HL-60 (cell line): ENCODE measurements at regions not wholly inside any gene's neighbourhood (a gene's known extent, or its start where the extent isn't known, plus 50 kb on each side); places are given as distances from the start of the nearest gene placed in this dataset.

Experiments
- DNase-seq, 2 experiments: peaks; one replicate each; pipeline ENCODE4 v3.0.0-alpha.2; 2010 to 2020; ENCODE audit warnings: low read depth in 1 of 2, low spot score in 1 of 2
- H3K27ac ChIP-seq: fragments of 250-450 bp; sonication (Bioruptor Pico); replicated peaks from 2 replicates; pipeline ENCODE4 v1.5.1; 2020; ENCODE audit warnings: mild to moderate bottlenecking, moderate library complexity
- H3K27me3 ChIP-seq: fragments of 250-450 bp; sonication (Bioruptor Pico); 2 replicates; pipeline ENCODE4 v1.5.1; 2021; ENCODE audit warnings: mild to moderate bottlenecking, moderate library complexity; ENCODE audit not compliant: insufficient read depth, poor library complexity, severe bottlenecking
- H3K4me3 ChIP-seq: replicated peaks from 2 replicates; pipeline ENCODE4 v1.5.1; 2011; ENCODE audit warnings: mild to moderate bottlenecking, control low read depth, low read length; ENCODE audit not compliant: insufficient read depth
- CTCF ChIP-seq: IDR thresholded peaks from one replicate; pipeline ENCODE4 v1.5.1; 2011; ENCODE audit warnings: low read length, control low read depth, inconsistent platforms; ENCODE audit not compliant: insufficient read depth
- GABPA ChIP-seq: IDR thresholded peaks from 2 replicates; pipeline ENCODE4 v1.6.1; 2012; ENCODE audit warnings: low read depth
- POLR2AphosphoS5 ChIP-seq: IDR thresholded peaks from 2 replicates; pipeline ENCODE4 v1.6.1; 2012; ENCODE audit warnings: low read depth
- REST ChIP-seq: IDR thresholded peaks from 2 replicates; pipeline ENCODE4 v1.6.1; 2012; ENCODE audit warnings: low read depth; ENCODE audit not compliant: insufficient replicate concordance
- SPI1 ChIP-seq: IDR thresholded peaks from 2 replicates; pipeline ENCODE4 v1.6.1; 2012; ENCODE audit warnings: low read depth, mild to moderate bottlenecking, borderline replicate concordance

- Histone ChIP-seq H3K27me3 (no peaks in the 10 kb centered on the region), H3K4me3 (no peak overlapping the region), H3K27ac (no peak overlapping the region)
- no peak for DNase-seq
- TF ChIP-seq REST: no peak
- no peak for TF ChIP-seq SPI1
- TF ChIP-seq GABPA: no peak
- TF ChIP-seq CTCF: no peak
- no peak for TF ChIP-seq POLR2AphosphoS5
Measured at GRCh38 chr15:96598514-96598913, 268.0 kb downstream of the NR2F2 start.

- no peak overlapping the region for H3K4me3 ChIP-seq
- DNase-seq: no peak
- H3K27me3 ChIP-seq: no peaks in the 10 kb centered on the region
- no peak overlapping the region for H3K27ac ChIP-seq
- no peak for TF ChIP-seq POLR2AphosphoS5
Measured at GRCh38 chr15:96599268-96599667, 268.8 kb downstream of the NR2F2 start.

GRCh38 chr15:96600350-96600749, 269.9 kb downstream of the NR2F2 start:
- DNase-seq: no peak
- Histone ChIP-seq H3K4me3 (no peak overlapping the region), H3K27ac (no peak overlapping the region), H3K27me3 (no peaks in the 10 kb centered on the region)
- no peak for TF ChIP-seq REST
- no peak for TF ChIP-seq SPI1
- no peak for TF ChIP-seq POLR2AphosphoS5
- no peak for TF ChIP-seq GABPA
- TF ChIP-seq CTCF: no peak

GRCh38 chr15:96606617-96607016, 276.1 kb downstream of the NR2F2 start:
- Histone ChIP-seq H3K27me3 (no peaks in the 10 kb centered on the region), H3K4me3 (no peak overlapping the region), H3K27ac (no peak overlapping the region)
- TF ChIP-seq REST (no peak), CTCF (no peak)
- no peak for DNase-seq
